ENCODE measurements at regions not wholly inside any gene's neighbourhood (a gene's known extent, or its start where the extent isn't known, plus 50 kb on each side); places are given as distances from the start of the nearest gene placed in this dataset.

GRCh38 chr17:77453613-77454241 lies 313.0 kb downstream of the SEC14L1 start:
- no peak for TF ChIP-seq CTCF (IDR thresholded peaks at IDR 0.05)
- Histone ChIP-seq H3K4me3 (ENCODE audit: low read length) (peak overlapping the region; percentile 94), H3K36me3 (ENCODE audit: insufficient read depth, low read length) (peaks cover 16% of the 10 kb centered on the region), H3K27me3 (ENCODE audit: control insufficient read depth in 1 of 2, insufficient read depth in 2 of 2, low read length in 2 of 2) (no peaks in the 10 kb centered on the region), H3K4me1 (ENCODE audit: insufficient read depth, low read length) (peaks cover 84% of the 10 kb centered on the region), H3K9me3 (ENCODE audit: control insufficient read depth in 1 of 2, insufficient read depth in 1 of 2, low read length in 2 of 2) (no peaks in the 10 kb centered on the region), H3K27ac (ENCODE audit: low read depth in 1 of 2, low read length in 2 of 2) (peak overlapping the region; percentile 83 to 90)
- ChIA-PET CTCF (interaction anchor here (0.9 to 1.8 kb wide), 7 partner anchors 9 to 122 kb away, joined by 3 to 10 read pairs (median 6); no protein-coding TSS in a partner anchor), POLR2A (interaction anchor here (1.1 to 29.0 kb wide), 18 partner anchors 8 to 676 kb away, joined by 3 to 681 read pairs (median 14); partner anchors contain the start of genes TMC8 and TNRC6C)
- Mint-ChIP-seq H3K4me1 (ENCODE audit: low read depth) (peaks cover 63% of the 10 kb centered on the region), H3K27me3 (no peaks in the 10 kb centered on the region), H3K9me3 (no peaks in the 10 kb centered on the region), H3K27ac (peak overlapping the region; percentile 93), H3K4me3 (peak overlapping the region; percentile 98), H3K36me3 (ENCODE audit: low read depth) (peaks cover 88% of the 10 kb centered on the region)
- DNase-seq (peak in 6 of 14 experiments; percentile 54 to 83 (median 72)), ATAC-seq (ENCODE audit: poor library complexity) (peak; percentile 45)
- intact Hi-C loops (cut with DNase I, micrococcal nuclease): loop anchor here in 1 of 2 experiments (1.0 kb wide), 2 partner anchors 8 kb away; no protein-coding TSS in a partner anchor

- DNase-seq (peak in 2 of 14 experiments; percentile 37 to 54), ATAC-seq (ENCODE audit: poor library complexity) (no peak)
- Mint-ChIP-seq H3K27me3 (no peaks in the 10 kb centered on the region), H3K4me1 (ENCODE audit: low read depth) (peaks cover 64% of the 10 kb centered on the region), H3K27ac (peak overlapping the region; percentile 93), H3K9me3 (no peaks in the 10 kb centered on the region), H3K4me3 (peak overlapping the region; percentile 98), H3K36me3 (ENCODE audit: low read depth) (peaks cover 89% of the 10 kb centered on the region)
- CTCF ChIA-PET: interaction anchor here (1.0 to 1.8 kb wide), 7 partner anchors 10 to 123 kb away, joined by 3 to 10 read pairs (median 5); no protein-coding TSS in a partner anchor
- no peak for TF ChIP-seq CTCF (IDR thresholded peaks at IDR 0.05)
- POLR2A ChIA-PET: interaction anchor here (0.9 to 29.0 kb wide), 21 partner anchors 7 to 675 kb away, joined by 3 to 681 read pairs (median 10); partner anchors contain the start of genes TMC8 and TNRC6C
- peaks cover 84% of the 10 kb centered on the region for H3K4me1 ChIP-seq (ENCODE audit: insufficient read depth, low read length)
- H3K27ac ChIP-seq (ENCODE audit: low read depth in 1 of 2, low read length in 2 of 2): peak overlapping the region; percentile 83 to 90
- peak overlapping the region; percentile 94 for H3K4me3 ChIP-seq (ENCODE audit: low read length)
- peaks cover 16% of the 10 kb centered on the region for H3K36me3 ChIP-seq (ENCODE audit: insufficient read depth, low read length)
- H3K9me3 ChIP-seq (ENCODE audit: control insufficient read depth in 1 of 2, insufficient read depth in 1 of 2, low read length in 2 of 2): no peaks in the 10 kb centered on the region
- intact Hi-C loops (cut with DNase I, micrococcal nuclease): loop anchor here in 1 of 2 experiments (5.0 kb wide), 1 partner anchor 678 kb away; the partner anchor contains the start of gene TMC8
- no peaks in the 10 kb centered on the region for H3K27me3 ChIP-seq (ENCODE audit: control insufficient read depth in 1 of 2, insufficient read depth in 2 of 2, low read length in 2 of 2)
Observed at GRCh38 chr17:77454242-77455095, 313.7 kb downstream of the SEC14L1 start.
